ENCODE measurements at regions not wholly inside any gene's neighbourhood (a gene's known extent, or its start where the extent isn't known, plus 50 kb on each side); places are given as distances from the start of the nearest gene placed in this dataset.

GRCh38 chr6:93604951-93605350 lies 185.6 kb upstream of the EPHA7 start:
- FAIRE-seq = no peak

DNA sequence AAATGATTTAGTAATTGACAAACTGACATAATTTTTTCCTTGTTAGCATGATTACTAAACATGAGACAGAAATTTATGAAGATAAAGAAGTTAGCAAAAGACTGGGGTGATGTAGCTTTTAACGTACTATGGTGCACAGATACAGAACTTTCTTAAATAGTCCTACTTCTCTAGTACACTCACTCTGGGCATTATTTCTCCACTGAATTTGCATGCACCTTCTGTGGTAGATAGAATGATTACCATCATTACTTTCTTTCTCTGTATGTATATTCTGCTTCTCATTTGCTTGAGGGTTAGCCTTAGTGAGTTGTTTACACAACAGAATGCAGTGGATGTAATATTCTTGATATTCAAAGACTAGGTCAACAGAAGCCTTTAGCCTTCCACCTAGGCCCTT lies 173.1 kb upstream of the EPHA7 start:
- no peak for FAIRE-seq

- no peak for FAIRE-seq
Measured at GRCh38 chr6:93586306-93586705, 166.9 kb upstream of the EPHA7 start.

DNA sequence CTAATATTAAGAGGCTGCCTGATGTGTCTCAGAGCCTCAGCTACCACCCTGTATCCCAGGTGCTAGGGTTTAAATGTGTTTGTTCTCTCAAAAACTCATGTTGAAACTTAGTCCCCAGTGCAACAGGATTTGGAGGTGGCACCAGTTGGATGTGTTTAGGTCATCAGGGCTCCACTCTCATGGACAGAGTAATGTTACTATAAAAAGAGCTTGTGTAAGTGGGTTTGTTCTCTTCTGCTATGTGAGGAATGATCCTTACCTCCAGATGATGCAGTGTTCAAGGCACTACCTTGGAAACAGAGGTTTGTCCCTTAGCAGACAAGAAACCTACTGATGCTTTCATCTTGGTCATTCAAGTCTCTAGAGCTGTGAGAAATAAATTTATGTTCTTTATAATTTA lies 164.9 kb upstream of the EPHA7 start:
- FAIRE-seq = no peak

- FAIRE-seq = no peak
Measured at GRCh38 chr6:93581371-93581770, 162.0 kb upstream of the EPHA7 start.

GRCh38 chr6:93580446-93580845 lies 161.1 kb upstream of the EPHA7 start:
- no peak for FAIRE-seq

GRCh38 chr6:93575495-93576267 lies 156.3 kb upstream of the EPHA7 start:
- FAIRE-seq = no peak

DNA sequence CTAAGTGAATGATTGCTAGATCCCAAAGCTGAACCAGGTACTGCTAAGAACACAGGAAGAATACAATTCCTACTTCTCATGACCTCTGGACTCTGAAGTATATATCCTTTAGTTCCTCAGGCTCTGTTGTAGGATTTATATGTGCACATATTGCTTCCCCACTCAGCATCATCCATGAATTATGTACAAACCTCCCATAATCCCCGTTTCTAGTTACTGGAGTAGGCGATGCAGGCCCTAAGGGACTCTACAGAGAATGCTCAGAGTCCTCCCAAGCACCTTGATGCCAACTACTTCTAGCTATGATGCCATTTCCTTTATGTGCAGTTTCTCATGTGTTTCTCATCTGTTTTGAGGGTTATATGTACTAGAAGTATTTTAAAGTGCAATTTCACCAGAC lies 154.9 kb upstream of the EPHA7 start:
- FAIRE-seq = no peak

- no peak for FAIRE-seq
Measured at GRCh38 chr6:93571346-93571745, 152.0 kb upstream of the EPHA7 start.

GRCh38 chr6:93568169-93568568 lies 148.8 kb upstream of the EPHA7 start:
- FAIRE-seq = no peak

DNA sequence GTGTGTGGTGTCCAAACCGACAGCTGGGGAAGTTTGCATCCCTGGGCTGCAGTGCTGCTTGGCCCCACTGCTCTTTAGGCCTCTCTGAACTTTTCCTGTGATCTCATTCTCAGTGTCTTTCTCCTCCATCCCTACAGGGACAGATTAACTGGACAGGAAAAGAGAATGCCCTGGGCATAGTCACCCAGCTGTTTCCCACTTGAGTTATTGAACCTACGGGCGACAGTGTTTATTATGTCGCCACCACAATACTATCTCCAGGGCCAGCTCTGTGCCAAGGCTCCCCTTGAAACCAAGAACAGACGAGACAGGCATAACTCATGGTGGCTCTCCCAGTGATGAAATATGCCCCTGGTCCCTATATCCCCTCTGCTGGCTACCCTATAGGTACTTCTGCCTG lies 147.8 kb upstream of the EPHA7 start:
- FAIRE-seq = no peak

GRCh38 chr6:93566285-93566684 lies 146.9 kb upstream of the EPHA7 start:
- FAIRE-seq = no peak

DNA sequence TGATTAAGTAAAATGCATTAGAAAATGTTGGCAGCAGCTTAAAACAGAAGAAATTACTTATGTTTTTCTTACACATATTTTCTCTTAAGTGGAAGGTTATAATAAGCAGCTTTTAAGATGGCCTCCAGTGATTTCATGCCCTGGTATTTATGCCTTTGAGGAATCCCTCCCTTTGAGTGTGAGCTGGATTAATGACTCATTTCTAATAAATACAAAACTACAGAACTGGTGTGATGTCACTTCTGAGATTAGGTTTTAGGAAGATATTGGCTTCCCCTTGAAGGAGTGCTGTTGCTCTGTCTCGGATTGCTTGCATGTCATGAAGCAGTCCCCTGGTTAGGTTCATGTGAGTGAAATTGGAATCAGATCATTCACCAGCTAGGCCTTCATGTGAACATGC lies 143.2 kb upstream of the EPHA7 start:
- no peak for FAIRE-seq

DNA sequence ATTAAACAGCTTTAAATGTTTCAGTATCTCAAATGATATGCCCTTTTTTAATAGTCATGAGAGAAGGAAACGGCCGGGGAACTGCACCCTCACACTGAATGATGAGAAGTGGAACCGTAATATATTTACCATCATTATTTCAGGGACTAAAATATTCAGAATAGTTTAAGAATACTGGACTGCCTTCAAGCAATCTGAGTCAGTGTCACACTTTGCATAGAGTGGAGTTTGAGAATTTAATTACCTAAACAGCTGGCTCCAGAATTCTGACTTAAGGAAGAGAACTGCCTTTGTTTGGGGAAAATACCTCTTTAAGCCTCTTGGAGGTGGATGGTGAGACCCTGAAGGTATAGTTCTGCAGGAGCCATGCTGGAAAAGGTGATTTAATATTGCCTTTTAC lies 135.9 kb upstream of the EPHA7 start:
- no peak for FAIRE-seq

DNA sequence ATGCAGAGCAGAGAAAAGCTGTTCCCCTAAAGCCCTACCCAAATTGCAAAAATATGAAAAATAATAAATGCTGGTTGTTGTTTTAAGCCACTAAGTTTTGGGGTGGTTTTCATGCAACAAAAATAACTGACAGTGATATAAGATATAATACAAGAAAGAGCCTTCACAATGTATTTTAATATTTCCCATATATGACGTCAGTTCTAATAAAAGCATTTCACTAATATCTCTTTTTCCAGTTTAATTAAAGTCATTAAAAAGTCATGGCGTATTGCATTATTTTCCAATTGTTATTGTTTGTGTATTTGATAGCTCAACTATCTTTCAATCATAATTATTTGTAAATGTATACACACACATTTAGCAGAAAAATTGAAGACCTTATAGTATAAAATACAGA lies 134.7 kb upstream of the EPHA7 start:
- no peak for FAIRE-seq

GRCh38 chr6:93550551-93551276 lies 131.4 kb upstream of the EPHA7 start:
- no peak for FAIRE-seq

DNA sequence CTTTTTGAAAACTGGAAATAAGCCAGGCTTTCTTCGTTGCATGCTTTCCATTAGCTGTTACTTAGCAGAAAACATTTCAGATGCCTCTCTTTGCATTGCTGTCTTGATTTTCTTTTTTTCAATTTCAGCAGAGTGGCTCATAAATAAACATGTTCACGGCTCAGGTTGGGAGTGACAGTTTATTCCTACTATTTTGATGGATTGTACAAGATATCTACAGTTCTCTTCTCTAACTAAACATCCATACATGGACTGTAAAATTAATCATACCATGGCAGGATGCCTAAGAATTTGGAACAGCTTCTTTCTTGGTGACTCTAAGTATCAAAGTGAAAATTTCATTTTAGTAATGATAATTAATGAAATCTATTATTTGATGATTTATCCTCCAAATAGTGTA lies 130.5 kb upstream of the EPHA7 start:
- no peak for FAIRE-seq

GRCh38 chr6:93524671-93525451 lies 105.5 kb upstream of the EPHA7 start:
- no peak for FAIRE-seq

DNA sequence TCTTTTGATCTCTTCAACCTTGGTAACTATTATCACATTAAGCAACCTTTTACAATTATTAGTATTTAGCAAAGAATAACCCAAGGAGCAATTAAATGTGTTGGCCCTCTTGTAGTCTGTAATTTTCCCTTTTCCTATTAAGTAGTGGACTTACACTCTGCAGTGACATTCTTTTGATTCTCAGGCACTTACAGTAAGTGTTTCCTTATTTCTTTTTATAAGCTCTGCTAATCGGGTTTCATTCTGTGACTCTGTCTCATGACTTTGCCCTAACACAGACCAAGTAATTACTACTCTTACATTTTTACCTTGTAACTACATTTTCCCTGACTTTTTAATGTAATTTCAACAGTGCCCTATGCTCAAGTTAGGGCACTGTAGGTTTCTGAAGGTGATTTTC lies 104.0 kb upstream of the EPHA7 start:
- FAIRE-seq = no peak

DNA sequence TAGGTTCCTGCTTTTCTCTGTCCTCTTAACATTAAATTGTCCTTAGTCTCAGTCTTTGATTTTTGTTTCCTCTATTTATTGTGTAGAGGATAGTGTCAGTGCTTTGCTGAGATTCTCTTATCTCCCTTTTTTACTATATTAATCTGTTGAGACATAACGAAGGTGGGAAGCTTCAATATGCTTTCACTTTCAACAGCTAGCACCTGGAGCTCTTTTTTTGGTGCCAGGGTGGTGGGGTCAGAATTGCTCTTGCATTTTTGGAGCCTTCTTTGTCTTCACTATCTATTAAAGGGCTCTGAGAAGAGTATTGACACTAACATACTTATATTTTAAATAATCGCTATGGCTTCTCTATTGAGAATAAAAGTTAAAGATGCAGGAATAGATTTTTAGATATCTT lies 97.1 kb upstream of the EPHA7 start:
- no peak for FAIRE-seq

DNA sequence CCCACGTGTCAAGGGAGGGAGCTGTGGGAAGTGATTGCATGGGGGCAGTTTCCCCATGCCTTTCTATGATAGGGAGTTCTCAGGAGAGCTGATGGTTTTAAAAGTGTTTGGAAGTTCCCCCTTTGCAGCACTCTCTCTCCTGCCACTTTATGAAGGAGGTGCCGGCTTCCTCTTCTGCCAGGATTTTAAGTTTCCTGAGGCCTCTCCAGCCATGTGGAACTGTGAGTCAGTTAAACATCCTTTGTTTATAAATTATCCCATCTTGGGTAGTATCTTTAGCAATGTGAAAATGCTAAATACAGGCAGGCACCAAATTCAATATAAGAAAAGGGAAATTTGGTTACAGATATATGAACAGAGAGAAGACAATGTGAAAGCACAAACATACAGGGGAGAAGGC lies 96.4 kb upstream of the EPHA7 start:
- FAIRE-seq = no peak

DNA sequence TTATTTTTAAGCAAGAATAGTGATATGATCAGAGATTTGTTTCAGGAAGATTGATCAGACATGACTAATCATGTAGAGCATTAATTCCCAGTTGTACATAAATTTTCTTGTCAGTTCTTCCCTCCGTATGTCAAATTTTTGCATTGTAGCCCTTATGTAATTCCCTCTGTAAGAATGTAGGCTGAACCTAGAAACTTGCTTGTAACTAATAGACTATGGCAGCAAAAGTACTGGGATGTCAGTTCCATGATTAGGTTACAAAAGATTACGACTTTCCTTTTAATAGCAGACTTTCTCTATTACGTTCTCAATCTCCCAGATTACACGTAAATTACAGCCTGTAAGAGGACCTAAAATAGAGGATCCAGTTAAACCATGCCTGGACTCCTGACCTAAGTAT lies 79.4 kb upstream of the EPHA7 start:
- no peak for FAIRE-seq

GRCh38 chr6:93496548-93496947 lies 77.2 kb upstream of the EPHA7 start:
- no peak for FAIRE-seq

DNA sequence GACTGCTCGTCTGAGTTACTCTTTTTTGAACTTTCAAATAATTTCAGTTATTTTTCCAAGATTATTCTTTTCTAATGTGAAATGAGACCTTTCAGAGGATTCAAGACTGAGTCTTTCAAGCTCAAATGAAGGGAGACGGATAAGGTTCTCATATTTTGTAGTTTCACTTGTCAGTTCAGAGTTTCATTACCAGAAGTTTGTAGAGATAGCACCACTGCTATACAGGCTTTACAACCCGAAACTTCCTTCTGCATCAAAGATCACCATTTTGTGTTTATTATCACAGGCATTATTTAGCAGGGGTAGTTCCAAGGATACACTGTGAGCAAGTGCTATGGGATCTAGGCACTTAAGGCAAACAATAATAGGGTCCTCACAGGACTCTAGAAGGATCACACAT lies 74.7 kb upstream of the EPHA7 start:
- no peak for FAIRE-seq
